ENCODE measurements at regions not wholly inside any gene's neighbourhood (a gene's known extent, or its start where the extent isn't known, plus 50 kb on each side); places are given as distances from the start of the nearest gene placed in this dataset.
A peak's percentile ranks its signal among the peaks of the same experiment; 100 is the strongest.

- DNase-seq = no peak
Observed at GRCh38 chr17:27974045-27974436, 68.4 kb upstream of the NLK start.

- no peak for DNase-seq
Observed at GRCh38 chr17:27974531-27975145, 67.8 kb upstream of the NLK start.

DNA sequence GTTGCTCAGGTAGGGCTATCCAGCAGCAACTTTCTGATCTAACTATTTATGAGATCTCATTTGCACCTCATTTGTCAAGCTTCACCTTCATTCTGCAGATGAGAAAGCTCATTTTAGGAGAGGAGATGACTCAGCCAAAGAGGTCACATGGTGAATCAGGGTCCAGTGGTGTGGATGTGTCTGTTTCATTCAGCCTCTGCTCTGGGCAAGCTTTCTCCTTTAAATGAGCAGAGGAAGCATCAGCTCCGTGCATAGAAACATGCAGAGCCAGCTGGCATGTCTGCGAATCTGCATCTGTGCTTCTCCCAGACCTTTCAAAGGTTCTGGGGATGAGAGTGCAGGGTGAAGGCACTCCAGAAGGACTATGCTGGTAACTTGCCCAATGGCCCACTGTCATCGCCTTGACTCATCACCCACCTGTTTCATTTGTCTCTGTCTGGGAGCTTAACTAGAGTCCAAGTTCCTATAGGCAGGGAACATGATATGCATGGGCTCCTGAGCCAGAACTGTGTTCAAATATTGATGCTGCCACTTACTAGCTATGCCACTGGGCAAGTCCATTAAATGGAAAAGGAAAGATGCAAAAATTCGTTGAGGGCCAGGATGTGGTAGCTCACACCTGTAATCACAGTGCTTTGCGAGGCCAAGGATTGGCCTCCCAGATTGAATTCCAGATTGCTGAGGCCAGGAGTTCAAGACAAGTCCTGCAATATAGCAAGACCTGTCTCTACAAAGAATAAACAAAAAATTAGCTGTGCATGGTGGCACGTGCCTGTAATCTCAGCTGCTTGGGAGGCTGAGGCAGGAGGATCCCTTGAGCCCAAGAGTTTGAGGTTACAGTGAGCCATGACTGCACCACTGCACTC, 67.1 kb upstream of the NLK start:
- DNase-seq = no peak

- no peak for DNase-seq
Observed at GRCh38 chr17:27976331-27976730, 66.1 kb upstream of the NLK start.

- no peak for DNase-seq
Observed at GRCh38 chr17:27977751-27978688, 64.5 kb upstream of the NLK start.

- DNase-seq = no peak
Observed at GRCh38 chr17:27978689-27979175, 63.7 kb upstream of the NLK start.

- no peak for DNase-seq
Observed at GRCh38 chr17:27980043-27980442, 62.4 kb upstream of the NLK start.

DNA sequence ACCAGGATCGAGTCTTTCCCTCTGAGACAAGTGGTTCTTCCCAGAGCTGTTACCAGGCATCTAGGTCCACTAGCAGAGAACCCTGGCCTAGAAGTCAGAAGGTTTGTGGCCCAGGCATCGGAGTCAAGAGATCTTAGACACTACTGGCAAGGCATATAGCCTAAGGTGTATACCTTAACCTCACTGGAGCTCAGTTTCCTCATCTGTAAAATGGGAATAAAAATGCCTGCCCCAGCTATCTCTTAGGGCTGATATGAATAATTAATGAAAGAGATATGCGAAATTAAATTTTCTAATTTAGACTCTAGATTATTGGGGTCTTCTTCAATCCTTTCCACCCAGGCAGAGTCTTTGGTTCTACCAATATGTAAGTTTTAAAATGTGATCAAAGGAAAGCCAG, 60.5 kb upstream of the NLK start:
- no peak for DNase-seq

DNA sequence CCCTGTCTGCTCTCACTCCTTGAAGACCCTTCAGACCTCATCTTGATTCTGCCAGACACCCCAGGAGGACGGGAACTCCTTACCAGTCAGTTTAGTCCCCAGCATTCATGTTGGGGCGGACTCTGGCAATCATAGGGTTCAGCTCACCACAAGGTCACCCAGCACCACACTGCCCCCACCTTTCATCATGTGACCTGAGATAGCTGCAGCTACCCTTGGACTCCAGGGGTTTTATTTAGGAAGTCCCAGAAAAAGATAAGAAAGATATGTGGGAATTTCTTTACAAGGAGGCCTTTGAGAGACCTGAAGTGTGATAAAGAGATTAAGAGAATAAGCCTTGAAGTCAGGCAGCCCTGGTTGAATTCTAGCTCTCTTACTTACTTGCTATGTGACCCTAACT, 59.8 kb upstream of the NLK start:
- no peak for DNase-seq

DNA sequence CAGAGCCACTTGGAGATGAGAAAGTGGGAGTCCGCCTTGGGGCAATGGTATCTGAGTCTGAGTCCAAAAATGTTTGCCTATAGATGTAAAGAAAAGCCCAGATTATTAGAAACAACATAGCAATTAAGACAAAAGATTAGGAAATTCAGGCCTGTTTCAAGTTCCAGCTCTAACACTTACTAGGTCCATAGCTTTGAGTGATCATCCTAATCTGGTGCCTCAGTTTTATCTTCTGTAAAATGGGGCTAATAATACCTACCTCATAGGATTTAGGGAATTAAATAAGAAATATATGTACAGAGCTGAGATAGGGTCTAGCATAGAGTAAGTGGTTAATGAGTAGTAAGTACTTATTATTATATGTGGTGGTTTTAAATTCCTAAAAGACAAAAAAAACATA, 58.6 kb upstream of the NLK start:
- DNase-seq = no peak

- DNase-seq = no peak
Observed at GRCh38 chr17:27984404-27984803, 58.1 kb upstream of the NLK start.

GRCh38 chr17:27984816-27985215, 57.7 kb upstream of the NLK start:
- no peak for DNase-seq

GRCh38 chr17:27985306-27985705, 57.2 kb upstream of the NLK start:
- peak; percentile 7 to 16 for DNase-seq

GRCh38 chr17:27985736-27986399, 56.6 kb upstream of the NLK start:
- no peak for DNase-seq

DNA sequence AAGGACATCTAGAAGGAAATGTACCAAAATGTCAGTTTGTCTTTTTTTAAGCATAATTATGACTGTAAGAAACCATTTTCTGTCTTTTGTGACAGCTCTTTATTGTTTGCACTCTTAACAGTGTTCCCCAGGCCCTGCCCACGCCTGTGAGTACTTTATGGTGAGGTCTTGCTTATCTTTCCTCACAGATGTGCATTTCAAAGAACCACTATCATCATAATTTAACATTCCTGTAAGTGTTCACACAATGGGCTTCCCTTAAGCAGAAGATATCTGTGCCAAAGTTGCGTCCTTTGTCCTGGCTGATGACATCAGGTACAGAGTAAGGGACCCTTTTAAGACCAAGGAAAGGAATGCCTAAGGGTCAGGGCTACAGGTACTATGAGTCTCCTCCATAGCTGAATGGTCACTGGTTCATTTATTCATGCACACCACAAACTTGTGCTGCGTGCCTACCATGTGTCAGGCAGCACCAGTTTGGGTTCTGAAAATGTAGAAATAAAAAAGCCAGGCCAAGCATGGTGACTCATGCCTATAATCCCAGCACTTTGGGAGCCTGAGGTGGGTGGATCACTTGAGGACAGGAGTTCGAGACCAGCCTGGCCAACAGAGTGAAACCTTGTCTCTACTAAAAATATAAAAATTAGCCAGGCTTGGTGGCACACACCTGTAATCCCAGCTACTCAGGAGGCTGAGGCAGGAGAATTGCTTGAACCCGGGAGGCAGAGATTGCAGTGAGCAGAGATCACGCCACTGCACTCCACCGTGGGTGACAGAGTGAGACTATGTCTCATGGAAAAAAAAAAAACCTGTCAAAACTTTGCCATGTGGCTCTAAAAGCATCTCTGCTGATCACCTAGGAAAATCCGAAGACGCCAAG, 55.4 kb upstream of the NLK start:
- DNase-seq = no peak

GRCh38 chr17:27989046-27989445, 53.4 kb upstream of the NLK start:
- DNase-seq = no peak

DNA sequence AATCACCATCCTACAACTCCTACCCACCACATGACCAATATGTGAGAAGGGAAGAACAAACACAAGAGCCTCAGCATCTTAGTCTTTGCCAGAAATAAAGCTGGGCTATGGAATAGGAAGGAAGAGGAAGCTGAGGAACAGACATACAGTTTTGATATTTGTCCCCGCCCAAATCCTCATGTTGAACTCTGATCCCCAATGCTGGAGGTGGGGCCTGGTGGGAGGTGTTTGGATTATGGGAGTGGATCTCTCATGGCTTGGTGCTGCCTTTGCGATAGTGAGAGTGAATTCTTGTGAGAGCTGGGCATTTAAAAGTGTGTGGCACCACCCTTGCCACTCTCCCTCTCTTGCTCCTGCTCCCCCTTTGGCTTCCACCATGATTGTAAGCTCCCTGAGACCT, 52.4 kb upstream of the NLK start:
- DNase-seq = no peak

GRCh38 chr17:27990979-27991378, 51.5 kb upstream of the NLK start:
- DNase-seq = no peak

DNA sequence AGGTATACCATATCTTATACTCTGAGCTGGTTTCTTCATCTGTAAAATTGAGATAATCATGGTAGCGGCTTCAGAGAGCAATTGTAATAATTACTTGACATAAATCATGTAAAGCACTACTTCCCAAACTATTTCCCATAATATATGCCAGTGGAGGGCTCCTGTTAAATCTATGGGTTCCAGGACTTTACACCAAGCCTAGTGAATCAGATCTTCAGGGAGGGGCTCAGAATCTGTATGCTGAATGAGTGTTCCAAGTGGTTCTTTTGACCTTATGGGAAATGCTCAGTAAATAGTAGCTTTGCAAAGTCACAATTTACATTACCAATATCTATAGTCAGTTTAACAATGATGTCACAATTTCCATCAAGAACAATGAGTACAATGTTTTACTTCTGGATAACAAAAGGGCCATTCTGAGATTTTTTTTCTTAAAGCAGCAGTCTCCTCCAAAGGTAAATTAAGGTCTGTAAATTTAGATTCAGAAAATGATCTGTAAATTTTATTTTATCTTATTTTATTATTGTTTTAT, 50.9 kb upstream of the NLK start:
- no peak for DNase-seq

All from Kasumi-1 (cell line).